Activated naive CD4-positive, alpha-beta T cell treated with anti-CD3 and anti-CD28 coated beads for 36 hours (primary cell): ENCODE measurements at regions not wholly inside any gene's neighbourhood (a gene's known extent, or its start where the extent isn't known, plus 50 kb on each side); places are given as distances from the start of the nearest gene placed in this dataset.
"Not testable (repeated sequence)": the region's sequence is repeated elsewhere in the genome, so short reads cannot be mapped to it uniquely, and the experiment has no call there.

ENCODE experiments used
- CTCF ChIA-PET: fragments of 350-600 bp; sonication (Branson Sonifier 250); formaldehyde crosslinking; loops from one replicate; lab custom pipeline; 2021; ENCODE audit warnings: antibody characterized with exemption; lab: Charles Lee
- DNase-seq: peaks from one replicate; pipeline ENCODE4 v3.0.0-alpha.2; 2020
- H3K27ac Mint-ChIP-seq: one replicate; pipeline ENCODE4 v1.8.0; 2021; ENCODE audit warnings: mild to moderate bottlenecking, mixed read lengths
- H3K27me3 Mint-ChIP-seq: one replicate; pipeline ENCODE4 v1.8.0; 2021; ENCODE audit warnings: low read depth, mixed read lengths
- H3K36me3 Mint-ChIP-seq: one replicate; pipeline ENCODE4 v1.8.0; 2021; ENCODE audit warnings: low read depth, mixed read lengths
- H3K4me1 Mint-ChIP-seq: one replicate; pipeline ENCODE4 v1.8.0; 2021; ENCODE audit warnings: low read depth, mixed read lengths
- H3K4me3 Mint-ChIP-seq: one replicate; pipeline ENCODE4 v1.8.0; 2021; ENCODE audit warnings: mild to moderate bottlenecking, moderate library complexity, mixed read lengths
- H3K9me3 Mint-ChIP-seq: one replicate; pipeline ENCODE4 v1.8.0; 2021; ENCODE audit warnings: mixed read lengths
- intact Hi-C: fragments of 100-400 bp; cut with micrococcal nuclease; formaldehyde crosslinking; loops from one replicate; pipeline ENCODE4 v1.15.1; 2023

GRCh38 chr2:19644763-19645162 lies 257.0 kb downstream of the TTC32 start:
- no peaks in the 10 kb centered on the region for H3K4me1 Mint-ChIP-seq
- H3K27me3 Mint-ChIP-seq, result peaks cover 2% of the 10 kb centered on the region
- no peak for DNase-seq
- intact Hi-C loops, result no loop called here
- no peak overlapping the region for H3K27ac Mint-ChIP-seq
- no peaks in the 10 kb centered on the region for H3K9me3 Mint-ChIP-seq
- CTCF ChIA-PET, result no interaction called here
- no peaks in the 10 kb centered on the region for H3K36me3 Mint-ChIP-seq
- H3K4me3 Mint-ChIP-seq, result no peak overlapping the region

- Mint-ChIP-seq H3K27me3 (peaks cover 5% of the 10 kb centered on the region), H3K27ac (no peak overlapping the region), H3K9me3 (no peaks in the 10 kb centered on the region), H3K4me1 (no peaks in the 10 kb centered on the region), H3K4me3 (no peak overlapping the region), H3K36me3 (no peaks in the 10 kb centered on the region)
- intact Hi-C loops, result no loop called here
- no peak for DNase-seq
- CTCF ChIA-PET, result no interaction called here
Observed at GRCh38 chr2:19643117-19643518, 258.7 kb downstream of the TTC32 start.

- H3K9me3 Mint-ChIP-seq, result no peaks in the 10 kb centered on the region
- no peak for DNase-seq
- H3K4me1 Mint-ChIP-seq, result no peaks in the 10 kb centered on the region
- CTCF ChIA-PET, result no interaction called here
- intact Hi-C loops, result no loop called here
- peaks cover 5% of the 10 kb centered on the region for H3K27me3 Mint-ChIP-seq
- no peak overlapping the region for H3K4me3 Mint-ChIP-seq
- H3K27ac Mint-ChIP-seq, result no peak overlapping the region
- H3K36me3 Mint-ChIP-seq, result no peaks in the 10 kb centered on the region
Observed at GRCh38 chr2:19642501-19642900, 259.3 kb downstream of the TTC32 start.

GRCh38 chr2:19635951-19636510 lies 265.8 kb downstream of the TTC32 start:
- Mint-ChIP-seq H3K36me3 (no peaks in the 10 kb centered on the region), H3K27ac (no peak overlapping the region), H3K9me3 (no peaks in the 10 kb centered on the region), H3K4me1 (no peaks in the 10 kb centered on the region), H3K27me3 (peaks cover 19% of the 10 kb centered on the region), H3K4me3 (no peak overlapping the region)
- DNase-seq, result no peak
- intact Hi-C loops, result no loop called here
- CTCF ChIA-PET, result interaction anchor here (0.7 kb wide), 1 partner anchor 8 kb away, joined by 3 read pairs; no protein-coding TSS in a partner anchor

- no peak for DNase-seq
- Mint-ChIP-seq H3K4me1 (no peaks in the 10 kb centered on the region), H3K27ac (no peak overlapping the region), H3K9me3 (peaks cover 1% of the 10 kb centered on the region), H3K27me3 (peaks cover 18% of the 10 kb centered on the region), H3K36me3 (no peaks in the 10 kb centered on the region), H3K4me3 (no peak overlapping the region)
- intact Hi-C loops, result no loop called here
- CTCF ChIA-PET, result no interaction called here
Observed at GRCh38 chr2:19632403-19632991, 269.3 kb downstream of the TTC32 start.

GRCh38 chr2:19631871-19632270 lies 269.9 kb downstream of the TTC32 start:
- intact Hi-C loops, result no loop called here
- H3K4me1 Mint-ChIP-seq, result no peaks in the 10 kb centered on the region

GRCh38 chr2:19630921-19631320 lies 270.9 kb downstream of the TTC32 start:
- Mint-ChIP-seq H3K36me3 (no peaks in the 10 kb centered on the region), H3K27me3 (peaks cover 17% of the 10 kb centered on the region), H3K4me3 (no peak overlapping the region), H3K27ac (no peak overlapping the region), H3K4me1 (no peaks in the 10 kb centered on the region), H3K9me3 (peaks cover 12% of the 10 kb centered on the region)
- intact Hi-C loops, result no loop called here
- CTCF ChIA-PET, result no interaction called here
- no peak for DNase-seq

More at GRCh38 chr2:19631871-19632270, 269.9 kb downstream of the TTC32 start:
- no peak for DNase-seq
- Mint-ChIP-seq H3K36me3 (no peaks in the 10 kb centered on the region), H3K27me3 (peaks cover 18% of the 10 kb centered on the region), H3K27ac (no peak overlapping the region), H3K9me3 (peaks cover 7% of the 10 kb centered on the region), H3K4me3 (no peak overlapping the region)
- CTCF ChIA-PET, result no interaction called here

- intact Hi-C loops, result no loop called here
- Mint-ChIP-seq H3K27ac (no peak overlapping the region), H3K4me3 (no peak overlapping the region)
Observed at GRCh38 chr2:19627359-19627758, 268.9 kb upstream of the OSR1 start.

GRCh38 chr2:19623488-19623887 lies 265.1 kb upstream of the OSR1 start:
- Mint-ChIP-seq H3K4me1 (no peaks in the 10 kb centered on the region), H3K4me3 (no peak overlapping the region), H3K27me3 (peaks cover 20% of the 10 kb centered on the region), H3K36me3 (no peaks in the 10 kb centered on the region), H3K9me3 (peaks cover 16% of the 10 kb centered on the region), H3K27ac (no peak overlapping the region)
- CTCF ChIA-PET, result no interaction called here
- DNase-seq, result no peak
- intact Hi-C loops, result no loop called here

More at GRCh38 chr2:19627359-19627758, 268.9 kb upstream of the OSR1 start:
- no peaks in the 10 kb centered on the region for H3K4me1 Mint-ChIP-seq
- CTCF ChIA-PET, result interaction anchor here (0.7 kb wide), 1 partner anchor 26 kb away, joined by 3 read pairs; no protein-coding TSS in a partner anchor
- H3K27me3 Mint-ChIP-seq, result peaks cover 7% of the 10 kb centered on the region
- no peak for DNase-seq
- peaks cover 12% of the 10 kb centered on the region for H3K9me3 Mint-ChIP-seq
- H3K36me3 Mint-ChIP-seq, result no peaks in the 10 kb centered on the region

GRCh38 chr2:19617257-19617848 lies 258.9 kb upstream of the OSR1 start:
- Mint-ChIP-seq H3K27ac (no peak overlapping the region), H3K9me3 (peaks cover 27% of the 10 kb centered on the region), H3K4me3 (no peak overlapping the region), H3K4me1 (no peaks in the 10 kb centered on the region), H3K27me3 (peaks cover 25% of the 10 kb centered on the region), H3K36me3 (no peaks in the 10 kb centered on the region)
- intact Hi-C loops, result no loop called here
- DNase-seq, result no peak
- CTCF ChIA-PET, result no interaction called here

GRCh38 chr2:19615402-19615801 lies 257.0 kb upstream of the OSR1 start:
- CTCF ChIA-PET, DNase-seq, H3K36me3 Mint-ChIP-seq, H3K4me1 Mint-ChIP-seq, H3K4me3 Mint-ChIP-seq, intact Hi-C loops, H3K27ac Mint-ChIP-seq: not testable (repeated sequence)
- Mint-ChIP-seq H3K9me3 (peaks cover 27% of the 10 kb centered on the region), H3K27me3 (peaks cover 26% of the 10 kb centered on the region)

GRCh38 chr2:19614066-19614465 lies 255.6 kb upstream of the OSR1 start:
- Mint-ChIP-seq H3K27me3 (peaks cover 24% of the 10 kb centered on the region), H3K4me3 (no peak overlapping the region), H3K9me3 (peaks cover 25% of the 10 kb centered on the region), H3K4me1 (no peaks in the 10 kb centered on the region), H3K36me3 (no peaks in the 10 kb centered on the region), H3K27ac (no peak overlapping the region)
- intact Hi-C loops, result no loop called here
- DNase-seq, result no peak
- CTCF ChIA-PET, result no interaction called here
